Tibial nerve (tissue), 4 donors: ENCODE measurements at regions not wholly inside any gene's neighbourhood (a gene's known extent, or its start where the extent isn't known, plus 50 kb on each side); places are given as distances from the start of the nearest gene placed in this dataset.

Source experiments
- EP300 ChIP-seq, 2 donors: sonication (generic); formaldehyde crosslinking; IDR thresholded peaks; one replicate each; pipeline ENCODE4 v1.6.1; 2017; ENCODE audit warnings: antibody characterized with exemption in 2 of 2, mild to moderate bottlenecking in 1 of 2
- POLR2A ChIP-seq, 2 donors: fragments of 450-650 bp; IDR thresholded peaks; one replicate each; pipeline ENCODE4 v1.6.1; 2017; ENCODE audit warnings: antibody characterized with exemption in 2 of 2, mild to moderate bottlenecking in 2 of 2, moderate library complexity in 2 of 2
- TF ChIP-seq, protein P1 (sequence below), 5 experiments: fragments of 200-600 bp in 3 of 5; fragments of 450-650 bp in 2 of 5; sonication (generic) in 3 of 5; IDR thresholded peaks; one replicate each; pipeline ENCODE4 v1.5.1; 2016 to 2019; ENCODE audit warnings: antibody characterized with exemption in 5 of 5, mild to moderate bottlenecking in 3 of 5, moderate library complexity in 2 of 5

DNA sequence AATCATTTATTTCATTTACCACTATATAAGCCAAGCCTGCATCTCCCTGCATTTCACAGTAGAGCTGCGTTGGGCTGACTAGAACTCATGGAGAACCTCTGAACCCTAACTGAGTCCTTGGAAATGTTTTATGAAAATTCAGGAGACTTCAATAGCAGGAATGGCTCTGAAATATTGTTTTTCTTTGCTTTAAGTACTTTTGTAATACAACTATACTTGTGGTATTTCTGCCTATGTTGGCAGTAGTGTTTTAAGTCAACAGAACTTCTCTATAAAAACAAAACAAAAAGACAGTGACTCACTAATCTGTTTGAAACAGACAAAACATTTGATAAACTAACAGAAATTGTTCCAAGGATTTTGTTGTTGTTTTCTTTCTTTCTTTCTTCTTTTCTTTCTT, 489.2 kb upstream of the MEF2C start:
- TF ChIP-seq, protein P1, sequence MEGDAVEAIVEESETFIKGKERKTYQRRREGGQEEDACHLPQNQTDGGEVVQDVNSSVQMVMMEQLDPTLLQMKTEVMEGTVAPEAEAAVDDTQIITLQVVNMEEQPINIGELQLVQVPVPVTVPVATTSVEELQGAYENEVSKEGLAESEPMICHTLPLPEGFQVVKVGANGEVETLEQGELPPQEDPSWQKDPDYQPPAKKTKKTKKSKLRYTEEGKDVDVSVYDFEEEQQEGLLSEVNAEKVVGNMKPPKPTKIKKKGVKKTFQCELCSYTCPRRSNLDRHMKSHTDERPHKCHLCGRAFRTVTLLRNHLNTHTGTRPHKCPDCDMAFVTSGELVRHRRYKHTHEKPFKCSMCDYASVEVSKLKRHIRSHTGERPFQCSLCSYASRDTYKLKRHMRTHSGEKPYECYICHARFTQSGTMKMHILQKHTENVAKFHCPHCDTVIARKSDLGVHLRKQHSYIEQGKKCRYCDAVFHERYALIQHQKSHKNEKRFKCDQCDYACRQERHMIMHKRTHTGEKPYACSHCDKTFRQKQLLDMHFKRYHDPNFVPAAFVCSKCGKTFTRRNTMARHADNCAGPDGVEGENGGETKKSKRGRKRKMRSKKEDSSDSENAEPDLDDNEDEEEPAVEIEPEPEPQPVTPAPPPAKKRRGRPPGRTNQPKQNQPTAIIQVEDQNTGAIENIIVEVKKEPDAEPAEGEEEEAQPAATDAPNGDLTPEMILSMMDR (IDR thresholded peaks at IDR 0.05) = no peak
- TF ChIP-seq POLR2A (IDR thresholded peaks at IDR 0.05) (no peak), EP300 (IDR thresholded peaks at IDR 0.05) (no peak)
